BJ (cell line): ENCODE measurements at regions not wholly inside any gene's neighbourhood (a gene's known extent, or its start where the extent isn't known, plus 50 kb on each side); places are given as distances from the start of the nearest gene placed in this dataset.

Experiments used
- CTCF ChIA-PET: fragments of 350-600 bp; formaldehyde crosslinking; extraction: SDS; loops from one replicate; lab custom pipeline; 2021; ENCODE audit warnings: antibody characterized with exemption, inconsistent platforms; lab: Yijun Ruan, JAX
- POLR2A ChIA-PET: fragments of 300-600 bp; sonication (Branson Sonifier 250); formaldehyde crosslinking; extraction: SDS; loops from one replicate; lab custom pipeline; 2021; ENCODE audit warnings: antibody characterized with exemption; lab: Charles Lee
- DNase-seq: peaks from one replicate; pipeline ENCODE4 v3.0.0-alpha.2; 2011; ENCODE audit warnings: low read depth
- H3K27me3 ChIP-seq: 2 replicates; pipeline ENCODE4 v1.6.0; 2011; ENCODE audit warnings: low read length; ENCODE audit not compliant: control insufficient read depth, insufficient read depth
- H3K36me3 ChIP-seq: 2 replicates; pipeline ENCODE4 v1.5.1; 2011; ENCODE audit warnings: low read length; ENCODE audit not compliant: control insufficient read depth, insufficient read depth
- H3K4me3 ChIP-seq: 2 replicates; pipeline ENCODE4 v1.5.1; 2011; ENCODE audit warnings: low read depth, mild to moderate bottlenecking, control low read depth, low read length
- TF ChIP-seq, protein P1 (sequence below): IDR thresholded peaks from 2 replicates; pipeline ENCODE4 v1.5.1; 2011; ENCODE audit warnings: low read depth, mild to moderate bottlenecking, control low read depth, inconsistent platforms, low read length, moderate library complexity; ENCODE audit not compliant: insufficient read depth

DNA sequence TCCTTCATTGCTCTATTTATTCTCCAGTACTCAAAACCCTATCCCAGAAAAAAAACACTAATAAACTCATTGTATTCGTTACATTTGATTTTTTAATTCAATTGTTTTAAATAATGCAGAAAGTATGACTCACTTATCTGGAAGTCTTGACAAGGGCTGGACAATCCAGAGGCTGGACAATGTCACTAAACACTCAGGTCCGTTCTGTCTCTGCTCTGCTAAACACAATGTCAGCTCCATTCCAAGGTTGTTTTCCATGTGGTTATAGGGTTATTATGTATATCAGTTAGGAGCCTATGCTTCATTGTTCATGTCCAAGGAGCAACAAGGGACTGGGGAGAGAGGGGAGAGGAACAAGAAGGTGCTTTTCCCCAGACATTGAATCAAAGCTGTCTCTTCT, 125.5 kb downstream of the IRS1 start:
- no peak for DNase-seq
- Histone ChIP-seq H3K4me3 (no peak overlapping the region), H3K27me3 (no peaks in the 10 kb centered on the region; the same call in 1 of the 2 replicates), H3K36me3 (no peaks in the 10 kb centered on the region)
- ChIA-PET POLR2A (no interaction called here), CTCF (interaction anchor here (0.6 to 1.7 kb wide), 2 partner anchors 9 to 260 kb away, joined by 3 to 6 read pairs; no protein-coding TSS in a partner anchor)
- TF ChIP-seq, protein P1, sequence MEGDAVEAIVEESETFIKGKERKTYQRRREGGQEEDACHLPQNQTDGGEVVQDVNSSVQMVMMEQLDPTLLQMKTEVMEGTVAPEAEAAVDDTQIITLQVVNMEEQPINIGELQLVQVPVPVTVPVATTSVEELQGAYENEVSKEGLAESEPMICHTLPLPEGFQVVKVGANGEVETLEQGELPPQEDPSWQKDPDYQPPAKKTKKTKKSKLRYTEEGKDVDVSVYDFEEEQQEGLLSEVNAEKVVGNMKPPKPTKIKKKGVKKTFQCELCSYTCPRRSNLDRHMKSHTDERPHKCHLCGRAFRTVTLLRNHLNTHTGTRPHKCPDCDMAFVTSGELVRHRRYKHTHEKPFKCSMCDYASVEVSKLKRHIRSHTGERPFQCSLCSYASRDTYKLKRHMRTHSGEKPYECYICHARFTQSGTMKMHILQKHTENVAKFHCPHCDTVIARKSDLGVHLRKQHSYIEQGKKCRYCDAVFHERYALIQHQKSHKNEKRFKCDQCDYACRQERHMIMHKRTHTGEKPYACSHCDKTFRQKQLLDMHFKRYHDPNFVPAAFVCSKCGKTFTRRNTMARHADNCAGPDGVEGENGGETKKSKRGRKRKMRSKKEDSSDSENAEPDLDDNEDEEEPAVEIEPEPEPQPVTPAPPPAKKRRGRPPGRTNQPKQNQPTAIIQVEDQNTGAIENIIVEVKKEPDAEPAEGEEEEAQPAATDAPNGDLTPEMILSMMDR = no peak

GRCh38 chr2:226673314-226673723, 126.3 kb downstream of the IRS1 start:
- POLR2A ChIA-PET = no interaction called here
- no peak for DNase-seq
- CTCF ChIA-PET = no interaction called here
- TF ChIP-seq, protein P1 = no peak
- Histone ChIP-seq H3K4me3 (no peak overlapping the region), H3K27me3 (no peaks in the 10 kb centered on the region; the same call in 1 of the 2 replicates), H3K36me3 (no peaks in the 10 kb centered on the region)

- Histone ChIP-seq H3K36me3 (no peaks in the 10 kb centered on the region), H3K4me3 (no peak overlapping the region), H3K27me3 (no peaks in the 10 kb centered on the region)
- TF ChIP-seq, protein P1 = no peak
- ChIA-PET POLR2A (interaction anchor here (0.7 kb wide), 1 partner anchor 19 kb away, joined by 4 read pairs; no protein-coding TSS in a partner anchor), CTCF (no interaction called here)
- no peak for DNase-seq
Measured at GRCh38 chr2:226671141-226671676, 128.4 kb downstream of the IRS1 start.

- no peak overlapping the region for H3K4me3 ChIP-seq
- ChIA-PET CTCF (interaction anchor here (1.4 kb wide), 1 partner anchor 24 kb away, joined by 4 read pairs; no protein-coding TSS in a partner anchor), POLR2A (no interaction called here)
- no peaks in the 10 kb centered on the region for H3K27me3 ChIP-seq
- DNase-seq = no peak
- H3K36me3 ChIP-seq = no peaks in the 10 kb centered on the region
- TF ChIP-seq, protein P1 = no peak
Measured at GRCh38 chr2:226669905-226670304, 129.7 kb downstream of the IRS1 start.

- TF ChIP-seq, protein P1 = no peak
Measured at GRCh38 chr2:226669249-226669648, 130.4 kb downstream of the IRS1 start.

More at GRCh38 chr2:226669249-226669648, 130.4 kb downstream of the IRS1 start:
- POLR2A ChIA-PET = no interaction called here
- H3K36me3 ChIP-seq = no peaks in the 10 kb centered on the region
- no peak overlapping the region for H3K4me3 ChIP-seq
- no peaks in the 10 kb centered on the region for H3K27me3 ChIP-seq
- no peak for DNase-seq
- CTCF ChIA-PET = interaction anchor here (1.0 to 1.4 kb wide), 2 partner anchors 21 to 25 kb away, joined by 3 to 4 read pairs; no protein-coding TSS in a partner anchor
